ENCODE measurements at regions not wholly inside any gene's neighbourhood (a gene's known extent, or its start where the extent isn't known, plus 50 kb on each side); places are given as distances from the start of the nearest gene placed in this dataset.

DNA sequence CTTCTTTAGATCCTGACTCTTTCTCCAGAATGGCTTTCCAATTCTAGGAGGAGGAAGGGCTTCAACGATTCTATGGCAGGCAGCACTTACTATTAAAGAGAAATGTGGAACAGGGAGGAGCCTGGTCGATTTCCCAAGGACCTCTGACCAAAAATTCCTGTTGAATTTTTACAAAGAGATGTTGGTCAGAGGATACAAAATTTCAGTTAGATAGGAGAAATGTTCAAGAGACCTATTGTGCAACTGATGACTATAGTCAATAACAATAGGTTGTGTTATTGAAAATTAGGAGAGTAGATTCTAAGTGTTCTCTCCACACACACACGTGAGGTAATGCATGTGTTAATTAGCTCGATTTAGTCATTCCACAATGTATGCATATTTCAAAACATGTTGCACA lies 130.1 kb upstream of the TNFAIP3 start:
- H3K36me3 ChIP-seq (ENCODE audit: insufficient read depth, low read length) = no peaks in the 10 kb centered on the region
- H3K4me1 ChIP-seq (ENCODE audit: insufficient read depth, low read length, severe bottlenecking) = no peaks in the 10 kb centered on the region
- TF ChIP-seq, protein P1, sequence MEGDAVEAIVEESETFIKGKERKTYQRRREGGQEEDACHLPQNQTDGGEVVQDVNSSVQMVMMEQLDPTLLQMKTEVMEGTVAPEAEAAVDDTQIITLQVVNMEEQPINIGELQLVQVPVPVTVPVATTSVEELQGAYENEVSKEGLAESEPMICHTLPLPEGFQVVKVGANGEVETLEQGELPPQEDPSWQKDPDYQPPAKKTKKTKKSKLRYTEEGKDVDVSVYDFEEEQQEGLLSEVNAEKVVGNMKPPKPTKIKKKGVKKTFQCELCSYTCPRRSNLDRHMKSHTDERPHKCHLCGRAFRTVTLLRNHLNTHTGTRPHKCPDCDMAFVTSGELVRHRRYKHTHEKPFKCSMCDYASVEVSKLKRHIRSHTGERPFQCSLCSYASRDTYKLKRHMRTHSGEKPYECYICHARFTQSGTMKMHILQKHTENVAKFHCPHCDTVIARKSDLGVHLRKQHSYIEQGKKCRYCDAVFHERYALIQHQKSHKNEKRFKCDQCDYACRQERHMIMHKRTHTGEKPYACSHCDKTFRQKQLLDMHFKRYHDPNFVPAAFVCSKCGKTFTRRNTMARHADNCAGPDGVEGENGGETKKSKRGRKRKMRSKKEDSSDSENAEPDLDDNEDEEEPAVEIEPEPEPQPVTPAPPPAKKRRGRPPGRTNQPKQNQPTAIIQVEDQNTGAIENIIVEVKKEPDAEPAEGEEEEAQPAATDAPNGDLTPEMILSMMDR (IDR thresholded peaks at IDR 0.05; ENCODE audit: low read length) = no peak
- TF ChIP-seq EZH2 (IDR thresholded peaks at IDR 0.05; ENCODE audit: borderline replicate concordance, low read length) = no peak
- H3K9ac ChIP-seq (ENCODE audit: low read length) = no peak overlapping the region
- H3K27ac ChIP-seq (ENCODE audit: low read depth, low read length, poor library complexity, severe bottlenecking) = no peak overlapping the region
- no peaks in the 10 kb centered on the region for H3K27me3 ChIP-seq (ENCODE audit: insufficient read depth, low read length)
- H3F3A ChIP-seq (ENCODE audit: insufficient read depth, low read length) = no peaks in the 10 kb centered on the region
- no peaks in the 10 kb centered on the region for H3K9me3 ChIP-seq (ENCODE audit: low read length)
- H3K4me2 ChIP-seq (ENCODE audit: low read length) = no peak overlapping the region
- H3K79me2 ChIP-seq (ENCODE audit: insufficient read depth, low read length) = no peaks in the 10 kb centered on the region
- no peak overlapping the region for H2AFZ ChIP-seq (ENCODE audit: low read length)
- H3K4me3 ChIP-seq (ENCODE audit: low read depth, low read length, poor library complexity, severe bottlenecking) = no peak overlapping the region
- no peaks in the 10 kb centered on the region for H4K20me1 ChIP-seq (ENCODE audit: insufficient read depth, low read length)
- H3K9me2 ChIP-seq (ENCODE audit: low read depth, low read length) = no peaks in the 10 kb centered on the region

DNA sequence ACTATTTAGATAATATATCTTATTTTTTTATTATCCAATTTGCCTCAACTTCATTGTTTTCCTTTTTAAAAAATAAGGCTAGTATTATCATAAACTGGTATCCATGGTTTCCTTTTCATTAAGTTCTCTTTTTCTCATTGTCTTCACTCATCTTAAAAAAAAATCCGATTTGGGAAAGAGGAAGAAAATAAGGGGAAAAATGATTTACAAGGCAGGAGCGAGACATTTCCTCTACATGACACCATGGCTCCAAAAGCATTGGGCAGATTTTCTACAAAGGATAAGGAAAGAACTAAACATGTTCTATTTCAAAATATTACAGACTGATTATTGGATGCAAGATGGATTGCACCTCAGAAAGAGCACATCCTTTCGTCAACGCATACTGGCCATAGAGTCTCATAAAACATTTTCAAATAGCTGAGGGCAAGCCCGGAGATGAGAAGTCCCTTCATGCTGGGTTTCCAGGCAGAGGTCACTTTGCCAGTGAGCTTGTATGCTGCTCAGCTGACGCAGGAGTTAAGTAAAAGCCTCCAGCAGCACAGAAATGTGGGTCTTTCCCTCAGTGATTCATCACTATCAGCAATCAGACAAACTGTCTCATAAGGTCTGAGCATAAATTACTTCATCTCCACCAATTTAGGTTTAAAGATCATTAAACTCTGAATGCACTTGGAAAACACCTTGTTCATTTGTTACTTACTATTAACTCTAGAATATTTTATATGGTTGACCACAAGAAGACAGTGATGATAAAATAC lies 129.0 kb upstream of the TNFAIP3 start:
- Histone ChIP-seq H3F3A (ENCODE audit: insufficient read depth, low read length) (no peaks in the 10 kb centered on the region), H3K9me2 (ENCODE audit: low read depth, low read length) (no peaks in the 10 kb centered on the region), H3K4me2 (ENCODE audit: low read length) (no peak overlapping the region), H3K27ac (ENCODE audit: low read depth, low read length, poor library complexity, severe bottlenecking) (no peak overlapping the region), H2AFZ (ENCODE audit: low read length) (no peak overlapping the region), H4K20me1 (ENCODE audit: insufficient read depth, low read length) (no peaks in the 10 kb centered on the region), H3K9ac (ENCODE audit: low read length) (no peak overlapping the region), H3K79me2 (ENCODE audit: insufficient read depth, low read length) (no peaks in the 10 kb centered on the region), H3K36me3 (ENCODE audit: insufficient read depth, low read length) (no peaks in the 10 kb centered on the region), H3K4me3 (ENCODE audit: low read depth, low read length, poor library complexity, severe bottlenecking) (no peak overlapping the region), H3K27me3 (ENCODE audit: insufficient read depth, low read length) (no peaks in the 10 kb centered on the region), H3K9me3 (ENCODE audit: low read length) (no peaks in the 10 kb centered on the region), H3K4me1 (ENCODE audit: insufficient read depth, low read length, severe bottlenecking) (no peaks in the 10 kb centered on the region)
- no peak for TF ChIP-seq EZH2 (IDR thresholded peaks at IDR 0.05; ENCODE audit: borderline replicate concordance, low read length)
- TF ChIP-seq, protein P1 (IDR thresholded peaks at IDR 0.05; ENCODE audit: low read length) = no peak

DNA sequence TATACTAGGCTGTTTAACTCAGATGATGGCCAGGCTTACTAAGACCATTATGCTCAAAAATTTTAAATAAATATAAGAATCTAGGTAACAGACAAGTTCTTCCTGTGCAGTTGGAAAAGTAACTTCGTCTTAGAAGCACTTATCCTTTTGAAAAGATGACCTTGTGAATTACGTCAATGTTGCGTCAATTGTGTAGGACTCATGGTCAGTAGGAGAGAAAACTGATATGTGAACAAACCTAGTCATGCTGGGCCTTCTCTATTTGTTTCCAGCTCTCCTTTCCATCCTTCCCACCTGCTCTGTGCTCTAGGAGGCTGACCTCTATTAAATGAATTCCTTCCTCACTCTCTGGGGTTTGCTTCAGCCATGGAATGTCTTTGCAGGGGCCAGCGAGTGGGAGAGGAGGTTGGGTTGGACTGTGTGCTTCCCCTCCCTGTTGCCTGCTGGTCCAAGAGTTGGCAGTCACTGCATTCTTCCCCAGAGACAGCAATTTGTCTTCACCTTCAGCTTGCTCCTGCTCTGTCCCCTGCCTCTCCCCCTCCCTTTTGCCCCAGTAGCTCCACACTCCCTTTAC lies 128.0 kb upstream of the TNFAIP3 start:
- no peaks in the 10 kb centered on the region for H4K20me1 ChIP-seq (ENCODE audit: insufficient read depth, low read length)
- H3K4me2 ChIP-seq (ENCODE audit: low read length) = no peak overlapping the region
- H3K9me3 ChIP-seq (ENCODE audit: low read length) = no peaks in the 10 kb centered on the region
- H3K27ac ChIP-seq (ENCODE audit: low read depth, low read length, poor library complexity, severe bottlenecking) = no peak overlapping the region
- no peak overlapping the region for H2AFZ ChIP-seq (ENCODE audit: low read length)
- H3K79me2 ChIP-seq (ENCODE audit: insufficient read depth, low read length) = no peaks in the 10 kb centered on the region
- no peak overlapping the region for H3K4me3 ChIP-seq (ENCODE audit: low read depth, low read length, poor library complexity, severe bottlenecking)
- no peaks in the 10 kb centered on the region for H3K27me3 ChIP-seq (ENCODE audit: insufficient read depth, low read length)
- no peaks in the 10 kb centered on the region for H3F3A ChIP-seq (ENCODE audit: insufficient read depth, low read length)
- no peaks in the 10 kb centered on the region for H3K9me2 ChIP-seq (ENCODE audit: low read depth, low read length)
- TF ChIP-seq EZH2 (IDR thresholded peaks at IDR 0.05; ENCODE audit: borderline replicate concordance, low read length) = no peak
- TF ChIP-seq, protein P1 (IDR thresholded peaks at IDR 0.05; ENCODE audit: low read length) = no peak
- no peaks in the 10 kb centered on the region for H3K4me1 ChIP-seq (ENCODE audit: insufficient read depth, low read length, severe bottlenecking)
- H3K36me3 ChIP-seq (ENCODE audit: insufficient read depth, low read length) = no peaks in the 10 kb centered on the region
- H3K9ac ChIP-seq (ENCODE audit: low read length) = no peak overlapping the region

All from OCI-LY1 (cell line).